ENCODE measurements at regions not wholly inside any gene's neighbourhood (a gene's known extent, or its start where the extent isn't known, plus 50 kb on each side); places are given as distances from the start of the nearest gene placed in this dataset.

DNA sequence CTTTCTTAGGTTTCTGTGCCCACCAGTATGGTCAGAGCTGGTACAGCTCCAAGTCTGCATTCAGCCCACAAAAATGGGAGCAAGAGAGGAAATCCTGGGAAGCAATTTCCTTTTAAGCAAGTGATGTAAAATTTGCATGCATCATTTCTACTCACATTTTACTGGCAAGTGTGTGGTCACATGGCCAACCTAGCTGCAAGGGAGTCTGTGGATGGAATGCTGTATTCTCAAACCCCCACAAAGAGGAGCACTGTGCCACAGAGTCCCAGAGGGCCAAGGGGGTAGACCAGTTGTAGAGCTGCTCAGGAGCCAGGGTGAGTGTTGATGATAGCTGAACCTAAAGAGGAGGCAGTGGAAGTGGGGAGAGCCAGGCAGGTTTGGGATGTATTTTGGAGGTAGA lies 154.3 kb upstream of the SPRY4 start:
- H3K27ac ChIP-seq (ENCODE audit: low read length): no peak overlapping the region
- peaks cover 2% of the 10 kb centered on the region; the same call in 1 of the 2 replicates for H3K4me1 ChIP-seq (ENCODE audit: control insufficient read depth, insufficient read depth, low read length)
- no peaks in the 10 kb centered on the region for H3K27me3 ChIP-seq (ENCODE audit: control insufficient read depth, insufficient read depth, low read length)
- H3K9me3 ChIP-seq (ENCODE audit: control insufficient read depth, insufficient read depth, low read length): 0 out of 2 replicates have a peak, but pooled peaks cover 2% of the 10 kb centered on the region
- no peak overlapping the region for H3K4me3 ChIP-seq (ENCODE audit: low read length)
- no peaks in the 10 kb centered on the region for H3K36me3 ChIP-seq (ENCODE audit: control insufficient read depth, insufficient read depth, low read length)
- DNase-seq (ENCODE audit: low read depth, low spot score): no peak

DNA sequence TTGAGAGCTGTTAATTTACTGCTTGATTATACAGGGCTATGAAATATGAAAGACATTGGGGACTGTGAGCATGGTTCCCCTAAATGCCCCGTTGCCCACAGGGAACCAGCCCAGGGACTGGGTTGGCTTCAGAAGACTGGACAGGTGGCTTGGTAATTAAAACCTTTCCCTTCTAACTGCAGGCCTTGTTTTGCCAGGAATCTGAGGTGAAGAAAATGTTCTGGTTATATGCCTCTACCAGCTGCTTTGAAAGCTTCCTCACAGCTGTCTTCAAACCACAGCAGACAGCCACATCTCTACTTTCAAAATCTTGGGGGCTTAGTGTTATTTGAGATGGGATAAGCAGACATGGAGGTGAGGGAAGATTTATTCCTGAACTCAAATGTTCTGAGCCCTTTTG lies 153.3 kb upstream of the SPRY4 start:
- H3K27ac ChIP-seq (ENCODE audit: low read length): no peak overlapping the region
- H3K4me1 ChIP-seq (ENCODE audit: control insufficient read depth, insufficient read depth, low read length): peaks cover 2% of the 10 kb centered on the region; the same call in 1 of the 2 replicates
- 0 out of 2 replicates have a peak, but pooled peaks cover 2% of the 10 kb centered on the region for H3K9me3 ChIP-seq (ENCODE audit: control insufficient read depth, insufficient read depth, low read length)
- no peak for DNase-seq (ENCODE audit: low read depth, low spot score)
- no peaks in the 10 kb centered on the region for H3K27me3 ChIP-seq (ENCODE audit: control insufficient read depth, insufficient read depth, low read length)
- no CpG with 5 or more reads among the region's 1 CpG for WGBS (ENCODE audit: insufficient coverage, insufficient read length)
- no peaks in the 10 kb centered on the region for H3K36me3 ChIP-seq (ENCODE audit: control insufficient read depth, insufficient read depth, low read length)
- no peak overlapping the region for H3K4me3 ChIP-seq (ENCODE audit: low read length)

- Histone ChIP-seq H3K27ac (ENCODE audit: low read length) (no peak overlapping the region), H3K4me3 (ENCODE audit: low read length) (no peak overlapping the region), H3K27me3 (ENCODE audit: control insufficient read depth, insufficient read depth, low read length) (no peaks in the 10 kb centered on the region), H3K36me3 (ENCODE audit: control insufficient read depth, insufficient read depth, low read length) (no peaks in the 10 kb centered on the region), H3K4me1 (ENCODE audit: control insufficient read depth, insufficient read depth, low read length) (peaks cover 2% of the 10 kb centered on the region; the same call in 1 of the 2 replicates), H3K9me3 (ENCODE audit: control insufficient read depth, insufficient read depth, low read length) (0 out of 2 replicates have a peak, but pooled peaks cover 2% of the 10 kb centered on the region)
- WGBS (ENCODE audit: insufficient coverage, insufficient read length): no CpG with 5 or more reads among the region's 2 CpGs
- DNase-seq (ENCODE audit: low read depth, low spot score): peak; percentile 48
Observed at GRCh38 chr5:142475102-142475513, 150.3 kb upstream of the SPRY4 start.

GRCh38 chr5:142474431-142475094 lies 149.7 kb upstream of the SPRY4 start:
- Histone ChIP-seq H3K27me3 (ENCODE audit: control insufficient read depth, insufficient read depth, low read length) (no peaks in the 10 kb centered on the region), H3K27ac (ENCODE audit: low read length) (no peak overlapping the region), H3K4me3 (ENCODE audit: low read length) (no peak overlapping the region), H3K9me3 (ENCODE audit: control insufficient read depth, insufficient read depth, low read length) (0 out of 2 replicates have a peak, but pooled peaks cover 2% of the 10 kb centered on the region), H3K4me1 (ENCODE audit: control insufficient read depth, insufficient read depth, low read length) (peaks cover 2% of the 10 kb centered on the region; the same call in 1 of the 2 replicates), H3K36me3 (ENCODE audit: control insufficient read depth, insufficient read depth, low read length) (no peaks in the 10 kb centered on the region)
- no CpG with 5 or more reads among the region's 2 CpGs for WGBS (ENCODE audit: insufficient coverage, insufficient read length)
- DNase-seq (ENCODE audit: low read depth, low spot score): no peak

- no peaks in the 10 kb centered on the region for H3K36me3 ChIP-seq (ENCODE audit: control insufficient read depth, insufficient read depth, low read length)
- H3K4me1 ChIP-seq (ENCODE audit: control insufficient read depth, insufficient read depth, low read length): peaks cover 2% of the 10 kb centered on the region; the same call in 1 of the 2 replicates
- H3K4me3 ChIP-seq (ENCODE audit: low read length): no peak overlapping the region
- no peaks in the 10 kb centered on the region for H3K27me3 ChIP-seq (ENCODE audit: control insufficient read depth, insufficient read depth, low read length)
- no peaks in the 10 kb centered on the region for H3K9me3 ChIP-seq (ENCODE audit: control insufficient read depth, insufficient read depth, low read length)
- no peak for DNase-seq (ENCODE audit: low read depth, low spot score)
- H3K27ac ChIP-seq (ENCODE audit: low read length): no peak overlapping the region
Observed at GRCh38 chr5:142473038-142473437, 148.2 kb upstream of the SPRY4 start.

GRCh38 chr5:142472306-142472951 lies 147.6 kb upstream of the SPRY4 start:
- peaks cover 2% of the 10 kb centered on the region; the same call in 1 of the 2 replicates for H3K4me1 ChIP-seq (ENCODE audit: control insufficient read depth, insufficient read depth, low read length)
- no peak for DNase-seq (ENCODE audit: low read depth, low spot score)
- H3K36me3 ChIP-seq (ENCODE audit: control insufficient read depth, insufficient read depth, low read length): no peaks in the 10 kb centered on the region
- WGBS (ENCODE audit: insufficient coverage, insufficient read length): 100% methylated on average over 1 of the region's 7 CpGs
- no peaks in the 10 kb centered on the region for H3K9me3 ChIP-seq (ENCODE audit: control insufficient read depth, insufficient read depth, low read length)
- no peaks in the 10 kb centered on the region for H3K27me3 ChIP-seq (ENCODE audit: control insufficient read depth, insufficient read depth, low read length)
- no peak overlapping the region for H3K4me3 ChIP-seq (ENCODE audit: low read length)
- no peak overlapping the region for H3K27ac ChIP-seq (ENCODE audit: low read length)

DNA sequence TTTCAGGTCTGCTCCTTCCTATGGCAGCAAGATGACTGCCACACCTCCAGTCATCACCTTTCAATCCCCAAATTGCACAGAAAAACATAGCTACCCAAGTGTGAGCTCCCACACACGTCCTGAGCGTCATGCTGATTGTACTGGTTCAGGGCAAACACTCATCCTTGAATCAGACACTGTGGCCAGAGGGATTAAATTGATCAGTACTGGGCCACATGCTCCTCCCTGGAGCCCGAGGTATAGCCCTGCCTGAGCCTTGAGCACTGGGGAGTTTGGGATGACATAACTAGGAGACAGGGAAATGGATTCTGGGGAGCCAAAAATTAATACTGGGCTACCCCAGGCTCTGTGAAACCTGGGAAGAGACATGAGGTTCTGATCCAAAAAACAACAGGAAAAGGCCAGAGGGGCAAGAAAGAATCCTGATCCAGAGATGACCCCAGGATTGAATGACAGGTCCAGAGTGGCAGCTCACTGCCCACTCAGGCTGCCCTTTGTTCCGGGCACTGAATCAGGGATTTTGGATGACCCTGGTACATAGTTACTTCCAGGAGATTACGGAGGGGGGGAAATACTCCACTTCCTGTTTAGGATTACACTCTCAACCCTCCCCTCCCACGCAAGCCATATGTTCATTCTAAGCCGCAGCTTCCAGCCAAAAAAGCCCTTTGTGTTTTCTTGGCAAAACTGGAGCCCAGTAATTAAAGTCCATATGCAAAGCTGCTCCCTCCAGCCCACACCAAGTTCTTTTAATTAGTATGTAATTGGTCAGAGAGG lies 141.6 kb upstream of the SPRY4 start:
- no peak overlapping the region for H3K4me3 ChIP-seq (ENCODE audit: low read length)
- WGBS (ENCODE audit: insufficient coverage, insufficient read length): no CpG with 5 or more reads among the region's 7 CpGs
- no peaks in the 10 kb centered on the region for H3K9me3 ChIP-seq (ENCODE audit: control insufficient read depth, insufficient read depth, low read length)
- no peaks in the 10 kb centered on the region for H3K27me3 ChIP-seq (ENCODE audit: control insufficient read depth, insufficient read depth, low read length)
- DNase-seq (ENCODE audit: low read depth, low spot score): no peak
- H3K36me3 ChIP-seq (ENCODE audit: control insufficient read depth, insufficient read depth, low read length): no peaks in the 10 kb centered on the region
- no peaks in the 10 kb centered on the region for H3K4me1 ChIP-seq (ENCODE audit: control insufficient read depth, insufficient read depth, low read length)
- no peak overlapping the region for H3K27ac ChIP-seq (ENCODE audit: low read length)

DNA sequence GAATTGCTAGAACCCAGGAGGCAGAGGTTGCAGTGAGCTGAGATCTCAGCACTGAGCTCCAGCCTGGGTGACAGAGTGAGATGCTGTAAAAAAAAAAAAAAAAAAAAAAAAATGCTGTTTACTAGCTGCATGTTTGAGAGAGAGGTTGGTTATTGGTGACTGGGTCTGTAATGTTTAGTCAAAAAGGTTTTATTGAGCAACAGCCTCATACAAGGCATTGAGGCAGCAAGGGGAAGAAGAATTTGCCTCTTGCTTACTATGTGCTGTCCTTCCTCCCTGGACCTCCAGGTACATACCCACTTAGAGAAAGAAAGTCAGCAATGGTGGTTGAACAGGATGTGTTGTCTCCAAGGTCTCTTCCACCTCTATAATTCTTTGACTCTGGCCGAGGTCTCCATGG lies 140.7 kb upstream of the SPRY4 start:
- H3K9me3 ChIP-seq (ENCODE audit: control insufficient read depth, insufficient read depth, low read length): no peaks in the 10 kb centered on the region
- H3K4me1 ChIP-seq (ENCODE audit: control insufficient read depth, insufficient read depth, low read length): no peaks in the 10 kb centered on the region
- H3K27me3 ChIP-seq (ENCODE audit: control insufficient read depth, insufficient read depth, low read length): no peaks in the 10 kb centered on the region
- no CpG with 5 or more reads among the region's 1 CpG for WGBS (ENCODE audit: insufficient coverage, insufficient read length)
- H3K4me3 ChIP-seq (ENCODE audit: low read length): no peak overlapping the region
- no peaks in the 10 kb centered on the region for H3K36me3 ChIP-seq (ENCODE audit: control insufficient read depth, insufficient read depth, low read length)
- no peak overlapping the region for H3K27ac ChIP-seq (ENCODE audit: low read length)
- no peak for DNase-seq (ENCODE audit: low read depth, low spot score)

DNA sequence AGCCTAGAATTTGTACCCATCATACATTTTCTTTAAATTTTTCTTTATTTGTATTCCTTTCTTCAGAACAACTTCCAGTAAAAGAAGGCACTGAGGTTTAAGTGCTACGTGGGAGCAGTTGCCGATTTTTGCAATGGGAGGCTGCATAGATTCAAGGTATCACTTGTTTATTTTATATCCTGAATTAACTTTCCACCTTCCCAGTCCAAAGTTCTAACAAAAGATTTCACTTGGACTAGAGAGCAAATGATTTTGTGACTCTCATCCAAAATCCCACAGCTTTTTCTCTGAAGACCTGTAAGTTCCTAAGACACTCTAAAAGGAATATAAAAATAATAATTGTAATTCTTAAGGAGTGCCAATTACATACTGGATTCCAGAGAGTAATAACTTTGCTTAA lies 139.1 kb upstream of the SPRY4 start:
- Histone ChIP-seq H3K36me3 (ENCODE audit: control insufficient read depth, insufficient read depth, low read length) (no peaks in the 10 kb centered on the region), H3K4me3 (ENCODE audit: low read length) (no peak overlapping the region), H3K9me3 (ENCODE audit: control insufficient read depth, insufficient read depth, low read length) (no peaks in the 10 kb centered on the region), H3K27ac (ENCODE audit: low read length) (no peak overlapping the region), H3K27me3 (ENCODE audit: control insufficient read depth, insufficient read depth, low read length) (no peaks in the 10 kb centered on the region), H3K4me1 (ENCODE audit: control insufficient read depth, insufficient read depth, low read length) (no peaks in the 10 kb centered on the region)
- no CpG with 5 or more reads among the region's 2 CpGs for WGBS (ENCODE audit: insufficient coverage, insufficient read length)
- no peak for DNase-seq (ENCODE audit: low read depth, low spot score)

DNA sequence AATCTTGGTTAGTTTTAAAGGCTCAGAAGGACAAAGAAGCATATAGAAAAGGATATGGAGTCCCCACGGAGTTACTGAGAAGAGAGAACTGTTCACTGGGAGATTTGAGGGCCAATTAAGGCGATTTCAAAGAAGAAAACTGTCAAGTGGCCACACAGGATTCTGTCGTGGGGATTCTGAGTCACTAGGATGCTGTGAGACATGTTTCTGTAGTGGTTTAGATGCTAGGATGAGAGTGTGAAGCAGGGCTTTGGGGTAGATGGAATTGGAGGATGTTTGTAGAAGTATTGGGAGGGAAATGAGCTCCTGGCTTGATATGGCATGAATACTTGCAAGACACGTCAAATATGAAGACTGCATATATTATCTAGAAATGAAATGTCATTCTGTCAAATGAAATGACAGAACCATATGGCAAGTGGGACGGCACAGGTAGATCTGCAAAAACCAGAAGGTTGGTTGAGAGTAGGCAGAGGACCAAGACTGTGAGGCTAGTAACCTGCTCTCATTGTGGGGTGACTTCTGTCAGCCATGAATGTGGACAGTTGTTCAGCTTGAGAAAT lies 136.3 kb upstream of the SPRY4 start:
- H3K36me3 ChIP-seq (ENCODE audit: control insufficient read depth, insufficient read depth, low read length): no peaks in the 10 kb centered on the region
- H3K4me3 ChIP-seq (ENCODE audit: low read length): no peak overlapping the region
- DNase-seq (ENCODE audit: low read depth, low spot score): no peak
- H3K27me3 ChIP-seq (ENCODE audit: control insufficient read depth, insufficient read depth, low read length): no peaks in the 10 kb centered on the region
- no peak overlapping the region for H3K27ac ChIP-seq (ENCODE audit: low read length)
- no CpG with 5 or more reads among the region's 5 CpGs for WGBS (ENCODE audit: insufficient coverage, insufficient read length)
- no peaks in the 10 kb centered on the region for H3K4me1 ChIP-seq (ENCODE audit: control insufficient read depth, insufficient read depth, low read length)
- no peaks in the 10 kb centered on the region for H3K9me3 ChIP-seq (ENCODE audit: control insufficient read depth, insufficient read depth, low read length)

All from iPS DF 6.9 (cell line).